SK-N-SH treated with all-trans-retinoic acid at 6 μM for 48 hours (cell line): ENCODE measurements at regions not wholly inside any gene's neighbourhood (a gene's known extent, or its start where the extent isn't known, plus 50 kb on each side); places are given as distances from the start of the nearest gene placed in this dataset.

Experiments used
- CREB5 ChIP-seq: fragments of 250-450 bp; sonication (Bioruptor Pico); IDR thresholded peaks from 2 replicates; pipeline ENCODE4 v1.5.1; 2020; ENCODE audit warnings: low read depth, mild to moderate bottlenecking, moderate library complexity
- ESRRG ChIP-seq: fragments of 250-450 bp; sonication (Bioruptor Pico); IDR thresholded peaks from 2 replicates; pipeline ENCODE4 v1.6.1; 2021; ENCODE audit warnings: mild to moderate bottlenecking
- ISL1 ChIP-seq: fragments of 250-450 bp; sonication (Bioruptor Pico); IDR thresholded peaks from 2 replicates; pipeline ENCODE4 v2.1.2; 2022; ENCODE audit warnings: mild to moderate bottlenecking, moderate library complexity
- POU6F1 ChIP-seq: fragments of 250-450 bp; sonication (Bioruptor Pico); IDR thresholded peaks from 2 replicates; pipeline ENCODE4 v1.8.0; 2021; ENCODE audit warnings: low read depth, mild to moderate bottlenecking, moderate library complexity, borderline replicate concordance
- ZFP30 ChIP-seq: fragments of 450-650 bp; formaldehyde crosslinking; IDR thresholded peaks from 2 replicates; pipeline ENCODE4 v1.5.0; 2022; ENCODE audit warnings: mild to moderate bottlenecking, moderate library complexity

- TF ChIP-seq CREB5 (CRISPR knock-in tag) (no peak), ESRRG (CRISPR knock-in tag) (no peak), ZFP30 (CRISPR knock-in tag) (no peak), ISL1 (CRISPR knock-in tag) (no peak), POU6F1 (CRISPR knock-in tag) (no peak)
Observed at GRCh38 chr5:116702776-116703175, 128.2 kb upstream of the SEMA6A start.
